Breast epithelium (tissue), 3 donors: ENCODE measurements at regions not wholly inside any gene's neighbourhood (a gene's known extent, or its start where the extent isn't known, plus 50 kb on each side); places are given as distances from the start of the nearest gene placed in this dataset.

Experiments used
- CTCF ChIP-seq, 3 donors: fragments of 450-650 bp; IDR thresholded peaks; one replicate each; pipeline ENCODE4 v1.5.1; 2016 to 2017; ENCODE audit warnings: antibody characterized with exemption in 3 of 3, mild to moderate bottlenecking in 3 of 3, moderate library complexity in 3 of 3
- POLR2A ChIP-seq: fragments of 450-650 bp; IDR thresholded peaks from one replicate; pipeline ENCODE4 v1.6.1; 2016; ENCODE audit warnings: antibody characterized with exemption, mild to moderate bottlenecking, moderate library complexity
- POLR2AphosphoS5 ChIP-seq, 3 donors: sonication (generic); formaldehyde crosslinking; IDR thresholded peaks; one replicate each; pipeline ENCODE4 v1.6.1; 2017; ENCODE audit warnings: antibody characterized with exemption in 3 of 3

DNA sequence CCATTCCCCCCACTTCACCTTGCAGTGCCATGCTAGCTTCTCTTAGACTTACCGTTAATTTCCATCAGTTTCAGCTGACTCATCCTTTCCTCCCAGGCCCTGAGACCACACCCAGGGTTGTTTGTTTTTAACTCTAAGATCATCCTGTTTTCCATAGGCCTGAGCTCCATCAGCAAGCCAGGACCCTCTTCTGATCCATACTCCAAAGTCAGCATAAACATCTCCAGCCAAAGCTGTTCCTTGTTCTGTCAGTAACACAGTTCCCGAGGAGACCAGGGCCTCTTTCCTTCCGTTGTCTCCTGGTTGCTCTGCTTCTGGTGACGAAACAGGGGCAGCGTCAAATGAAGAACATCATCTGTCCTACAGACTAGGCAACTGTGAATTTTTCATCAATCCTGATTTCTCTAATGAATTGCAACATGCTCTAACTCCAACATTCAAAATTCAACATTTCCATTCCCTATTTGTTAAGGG lies 83.8 kb upstream of the HNF1B start:
- no peak for TF ChIP-seq CTCF (IDR thresholded peaks at IDR 0.05)
- TF ChIP-seq POLR2AphosphoS5 (IDR thresholded peaks at IDR 0.05): no peak
- no peak for TF ChIP-seq POLR2A
